IPS DF 19.7 (cell line): ENCODE measurements at regions not wholly inside any gene's neighbourhood (a gene's known extent, or its start where the extent isn't known, plus 50 kb on each side); places are given as distances from the start of the nearest gene placed in this dataset.
"Not testable (repeated sequence)": the region's sequence is repeated elsewhere in the genome, so short reads cannot be mapped to it uniquely, and the experiment has no call there.

ENCODE experiments used
- DNase-seq: peaks from one replicate; pipeline ENCODE4 v3.0.0-alpha.2; 2013; ENCODE audit warnings: low read depth, low spot score

DNA sequence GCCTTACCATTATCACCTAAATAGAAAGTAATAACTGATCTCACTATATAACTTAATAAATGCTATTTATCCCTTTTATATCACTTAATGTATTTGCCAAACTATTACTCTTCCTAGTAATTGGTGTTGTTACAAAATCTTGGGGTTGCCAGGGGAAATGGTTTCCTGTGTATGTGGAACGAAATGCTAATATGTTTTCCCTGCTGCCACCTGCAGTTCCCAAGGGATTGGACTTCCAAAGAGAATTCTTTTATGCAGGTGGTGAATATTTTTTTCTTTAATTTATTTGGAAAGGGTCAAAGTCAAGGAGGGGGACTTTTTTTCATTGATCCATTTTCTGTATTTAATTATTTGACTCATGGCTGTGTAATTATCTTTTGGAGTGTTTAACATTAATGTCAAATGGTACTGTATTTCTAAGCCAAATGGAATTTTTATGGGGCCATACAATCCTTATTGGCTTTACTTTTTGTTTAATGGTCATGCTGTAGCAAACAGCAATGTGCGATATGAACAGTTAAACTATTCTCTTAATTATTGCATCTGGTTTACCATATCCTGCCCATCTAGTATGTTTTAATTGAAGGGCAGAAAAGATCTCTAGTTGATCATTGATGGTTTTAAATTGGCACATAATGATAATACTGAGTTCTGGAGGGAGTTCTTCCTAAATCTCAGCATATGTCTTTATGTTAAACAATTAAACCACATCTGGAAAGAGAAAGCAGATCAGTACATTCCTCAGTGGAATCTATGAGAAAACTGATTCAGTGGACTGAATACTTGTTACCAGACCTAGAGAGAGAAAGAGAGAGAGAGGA is 486.3 kb downstream of the TTLL7 start:
- DNase-seq: no peak

GRCh38 chr1:83511146-83511726 is 487.7 kb downstream of the TTLL7 start:
- DNase-seq: no peak

DNA sequence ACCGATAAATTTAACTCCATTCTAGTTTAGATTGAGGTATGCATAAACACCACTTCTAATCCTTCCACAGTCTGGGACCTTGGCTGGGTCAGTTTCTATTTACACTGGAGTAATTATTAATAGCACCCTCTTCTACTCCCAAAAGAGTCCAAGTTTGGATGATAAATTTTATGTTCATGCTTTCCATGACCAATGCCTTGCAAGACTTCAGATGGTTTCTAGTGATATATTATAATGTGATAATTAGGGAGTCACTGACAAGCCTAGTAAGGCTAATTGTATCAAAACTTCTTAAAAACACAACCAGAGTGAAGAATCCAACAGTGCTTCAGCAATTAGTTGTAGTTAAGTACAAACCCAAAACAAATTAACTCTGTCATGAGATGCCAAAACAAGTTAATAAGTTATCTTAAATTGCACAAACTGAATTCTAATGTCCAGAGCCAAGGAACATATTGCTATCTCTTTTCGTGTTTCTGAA is 489.6 kb downstream of the TTLL7 start:
- no peak for DNase-seq

DNA sequence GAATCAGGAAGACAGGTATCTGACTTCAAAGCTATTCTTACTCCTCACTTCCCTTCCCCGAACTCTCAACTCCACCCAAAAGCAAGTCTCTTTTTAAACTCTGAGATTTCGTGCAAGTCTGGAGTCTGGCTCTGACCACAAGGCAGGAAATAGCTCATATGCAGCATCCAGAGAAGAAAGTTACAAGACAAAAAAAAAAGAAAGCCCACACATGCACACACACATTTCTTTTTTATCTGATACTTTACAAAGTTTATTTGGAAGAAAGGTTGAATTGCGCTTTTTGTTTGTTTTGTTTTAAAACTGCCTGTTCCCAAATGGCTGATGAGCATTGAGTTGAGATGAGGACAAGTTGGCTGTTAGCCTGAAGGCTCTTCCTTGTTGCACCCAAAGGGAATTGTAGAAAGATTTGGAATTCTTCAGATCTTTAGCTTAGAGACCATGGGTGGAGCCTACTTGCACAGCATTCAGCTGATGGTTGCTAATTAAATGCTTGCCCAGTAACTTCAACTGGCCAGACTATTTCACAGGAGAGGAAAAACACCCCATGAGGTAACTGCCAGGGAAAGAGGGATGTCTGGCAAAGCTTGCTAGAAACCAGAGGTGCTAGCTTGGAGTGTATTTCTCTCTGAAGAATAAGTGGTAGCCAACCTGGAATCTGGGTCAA is 490.3 kb downstream of the TTLL7 start:
- DNase-seq: no peak

- DNase-seq: no peak
These were observed 493.8 kb downstream of the TTLL7 start for GRCh38 chr1:83505148-83505547.

DNA sequence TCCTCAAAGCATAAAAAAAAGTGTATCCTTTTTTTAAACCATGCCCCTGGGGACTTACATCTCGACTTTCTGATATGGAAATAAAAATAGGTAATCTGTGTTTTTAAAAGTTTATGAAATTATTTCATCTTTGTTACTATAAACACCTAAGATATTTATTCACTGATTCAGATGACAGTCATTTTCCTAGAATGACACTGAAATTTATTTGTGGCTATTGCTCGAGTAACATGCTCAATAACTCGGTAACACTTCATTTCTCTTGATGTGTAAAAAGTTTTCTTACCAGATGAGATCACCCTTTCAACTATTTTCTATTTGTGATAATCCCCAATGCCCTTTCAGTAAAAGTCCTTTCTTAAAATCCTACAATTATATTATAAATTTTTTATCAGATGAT is 495.8 kb downstream of the TTLL7 start:
- no peak for DNase-seq

DNA sequence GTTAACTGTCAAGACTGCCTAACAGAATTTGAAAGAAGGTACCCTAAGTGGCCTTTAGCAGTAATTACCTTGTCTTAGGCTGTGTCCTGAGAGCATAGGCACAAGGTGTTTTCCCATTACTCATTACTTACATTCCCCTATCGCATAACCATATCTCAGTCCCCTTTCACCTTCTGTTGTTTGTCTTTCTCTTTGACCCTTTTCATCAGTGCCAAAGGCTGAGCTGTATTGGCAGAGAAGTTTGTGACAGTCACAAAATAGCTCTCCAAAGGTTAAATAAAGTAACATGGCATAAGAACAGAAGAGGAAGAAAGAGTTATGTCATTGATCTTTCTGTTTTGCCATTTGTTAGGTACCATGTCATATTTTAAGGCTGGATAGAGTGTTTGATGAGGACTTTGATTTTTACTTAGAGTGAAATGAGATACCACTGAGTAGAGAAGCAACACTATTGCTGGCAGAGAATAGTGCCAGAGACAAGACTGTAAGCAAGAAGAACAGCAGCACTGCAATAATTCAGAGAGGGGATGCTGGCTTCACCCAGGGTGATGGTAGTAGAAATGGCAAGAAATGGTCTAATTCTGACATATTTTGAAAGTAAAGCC is 497.8 kb downstream of the TTLL7 start:
- DNase-seq: no peak

GRCh38 chr1:83500531-83500930 is 498.4 kb downstream of the TTLL7 start:
- no peak for DNase-seq

DNA sequence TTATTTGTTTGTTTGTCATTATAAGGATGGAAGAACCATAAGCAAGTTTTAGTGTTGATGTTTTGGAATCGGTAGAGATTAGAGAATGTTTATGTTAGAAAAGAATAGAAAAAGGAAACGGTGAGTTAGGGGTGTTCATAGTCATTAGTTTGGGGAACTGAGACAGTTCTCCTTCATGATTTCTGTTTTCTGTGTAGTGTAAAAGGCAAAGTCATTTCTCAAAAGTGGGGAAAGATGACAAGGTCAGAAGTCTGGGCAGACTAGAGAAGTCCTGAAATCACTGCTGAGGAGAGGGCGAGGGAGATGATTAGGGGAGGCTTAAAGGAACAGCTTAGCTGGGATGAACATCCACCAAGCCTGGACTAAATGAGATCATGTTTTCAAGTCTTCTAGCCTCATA is 498.9 kb downstream of the TTLL7 start:
- DNase-seq: no peak

GRCh38 chr1:83497563-83497962 is 501.4 kb downstream of the TTLL7 start:
- no peak for DNase-seq

DNA sequence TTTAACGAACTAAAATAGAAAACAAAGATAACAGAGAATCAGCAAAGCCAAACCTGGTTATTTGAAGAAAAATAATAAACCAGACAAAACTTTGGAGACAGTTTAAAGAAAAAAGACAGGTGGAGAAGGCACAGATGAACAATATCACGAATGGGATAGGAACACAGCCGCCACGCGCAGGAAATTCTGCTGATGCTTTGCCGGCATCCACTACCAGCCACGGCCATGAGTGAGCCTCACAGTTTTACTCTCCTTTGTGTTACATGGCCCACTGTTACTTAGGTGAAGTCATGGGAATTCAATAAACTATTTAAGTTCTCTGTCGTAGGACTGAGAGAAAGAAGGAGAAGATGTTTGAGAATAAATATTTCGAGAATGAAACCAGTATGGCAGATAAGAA is 503.4 kb downstream of the TTLL7 start:
- no peak for DNase-seq

GRCh38 chr1:83493633-83494032 is 505.3 kb downstream of the TTLL7 start:
- DNase-seq: no peak

- no peak for DNase-seq
These were observed 507.0 kb downstream of the TTLL7 start for GRCh38 chr1:83491930-83492329.

DNA sequence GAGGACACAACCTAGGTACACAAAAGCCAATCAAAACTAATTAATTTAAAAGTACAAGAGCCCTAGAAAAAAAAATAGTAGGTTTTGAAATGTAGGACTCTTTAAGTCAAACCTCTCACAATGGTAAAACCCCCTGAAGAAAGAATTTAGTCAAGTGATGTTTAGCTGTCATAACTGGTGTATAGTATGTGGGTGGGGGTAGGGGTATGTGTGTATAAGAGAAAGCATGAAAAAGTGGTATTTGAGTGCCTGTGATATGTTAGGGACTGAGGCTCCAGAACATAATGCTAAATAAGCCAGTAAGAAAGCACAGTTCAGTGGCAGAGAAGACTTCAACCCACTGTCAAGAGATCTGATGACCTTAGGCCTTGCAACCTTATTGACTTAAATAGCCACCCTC is 507.9 kb downstream of the TTLL7 start:
- no peak for DNase-seq

DNA sequence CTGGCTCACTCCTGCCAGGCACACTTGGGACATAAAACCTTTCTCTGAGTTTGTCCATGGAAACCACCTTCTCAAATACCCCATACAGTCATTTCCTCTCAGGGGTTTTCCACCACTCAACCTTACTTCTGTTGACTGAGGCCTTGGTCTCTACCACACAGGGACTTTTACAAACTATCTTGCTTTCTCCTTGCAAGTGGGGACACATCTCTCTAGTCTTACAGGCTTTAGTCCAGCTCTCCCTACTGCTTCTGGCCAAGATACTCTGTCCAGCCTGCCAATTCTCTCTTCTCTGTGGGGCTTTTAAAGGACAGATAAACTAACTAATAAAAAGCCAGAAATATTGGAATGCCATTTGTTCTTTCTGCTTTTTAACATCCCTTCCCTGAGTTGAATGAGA is 510.8 kb downstream of the TTLL7 start:
- DNase-seq: not testable (repeated sequence)

DNA sequence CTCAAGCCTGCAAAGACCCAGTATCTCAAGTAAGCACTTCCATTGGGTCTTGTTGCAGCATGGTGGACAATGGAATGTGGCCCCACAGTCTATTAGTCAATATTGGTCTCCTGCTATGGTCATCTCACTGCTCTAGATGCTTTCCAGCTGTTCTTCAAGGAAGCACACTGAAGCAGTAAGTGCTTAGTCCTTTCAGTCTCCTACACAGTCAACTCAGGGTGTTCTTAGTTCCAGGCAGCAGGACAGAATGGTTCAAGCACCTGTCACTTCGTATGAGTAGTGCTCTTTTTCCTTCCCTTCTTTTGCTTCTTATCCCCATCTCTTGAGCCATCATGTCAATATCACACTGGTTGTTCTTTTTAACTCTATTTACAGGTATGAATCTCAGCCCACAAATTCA is 511.5 kb downstream of the TTLL7 start:
- DNase-seq: not testable (repeated sequence)

- not testable (repeated sequence) for DNase-seq
These were observed 513.5 kb downstream of the TTLL7 start for GRCh38 chr1:83485314-83486019.

- not testable (repeated sequence) for DNase-seq
These were observed 517.6 kb downstream of the TTLL7 start for GRCh38 chr1:83481284-83481683.

GRCh38 chr1:83479591-83480239 is 519.2 kb downstream of the TTLL7 start:
- DNase-seq: not testable (repeated sequence)

DNA sequence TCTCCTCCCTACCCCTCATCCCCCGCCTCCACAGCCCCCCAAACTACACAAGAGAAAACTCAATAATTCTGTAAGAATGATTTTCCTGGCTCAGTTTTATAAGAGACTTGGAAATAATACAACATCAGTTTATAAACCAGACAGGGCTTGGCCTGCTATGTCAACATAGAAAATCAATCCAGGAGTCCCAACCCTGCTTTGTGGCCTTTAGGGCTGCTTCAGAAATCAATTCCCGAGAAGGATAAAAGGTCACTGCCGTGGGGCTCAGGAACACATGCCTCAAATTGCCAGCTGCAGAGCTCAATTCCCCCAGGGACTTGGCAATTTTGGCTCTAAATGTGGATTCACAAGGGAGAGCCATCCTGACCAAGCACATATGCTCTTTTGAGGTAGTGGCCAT is 520.8 kb downstream of the TTLL7 start:
- DNase-seq: not testable (repeated sequence)

DNA sequence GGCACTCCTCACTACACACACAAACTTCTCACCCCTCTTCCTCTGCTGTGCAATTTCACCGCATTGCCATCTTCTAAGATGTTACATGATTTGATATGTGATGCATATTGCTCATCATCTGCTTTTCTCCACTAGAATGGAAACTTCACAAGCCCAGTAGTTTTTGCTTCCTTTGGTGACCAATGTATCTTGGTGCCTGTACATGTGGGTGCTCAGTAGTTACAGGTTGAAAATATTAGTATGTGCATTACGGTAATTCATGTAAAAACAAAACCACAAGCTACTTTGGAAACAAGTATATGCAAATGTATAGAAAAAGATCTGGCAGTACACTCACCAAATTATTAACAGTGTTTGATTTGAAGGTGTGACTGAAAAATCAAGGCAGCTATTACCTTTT is 522.4 kb downstream of the TTLL7 start:
- DNase-seq: not testable (repeated sequence)
